Colonic mucosa (tissue), 4 donors: ENCODE measurements at regions not wholly inside any gene's neighbourhood (a gene's known extent, or its start where the extent isn't known, plus 50 kb on each side); places are given as distances from the start of the nearest gene placed in this dataset.

Experiments
- DNase-seq: peaks from one replicate; pipeline ENCODE4 v3.0.0-alpha.2; 2020
- H3K27ac ChIP-seq: fragments of 200-600 bp; one replicate; pipeline ENCODE4 v1.8.0; 2021
- H3K27me3 ChIP-seq: fragments of 200-600 bp; one replicate; pipeline ENCODE4 v1.8.0; 2021
- H3K36me3 ChIP-seq: fragments of 200-600 bp; one replicate; pipeline ENCODE4 v1.8.0; 2021
- H3K4me1 ChIP-seq: fragments of 200-600 bp; one replicate; pipeline ENCODE4 v1.8.0; 2021; ENCODE audit warnings: mild to moderate bottlenecking
- H3K4me3 ChIP-seq: fragments of 200-600 bp; one replicate; pipeline ENCODE4 v1.8.0; 2021
- H3K9ac ChIP-seq, 2 donors: one replicate each; pipeline ENCODE4 v1.7.0; 2013; ENCODE audit warnings: control low read depth in 2 of 2, low read depth in 2 of 2, low read length in 2 of 2
- H3K9me3 ChIP-seq: fragments of 200-600 bp; one replicate; pipeline ENCODE4 v1.8.0; 2021
- intact Hi-C: fragments of 100-400 bp; cut with DNase I; formaldehyde crosslinking; loops from one replicate; pipeline ENCODE4 v1.14.1; 2022
- TF ChIP-seq, protein P1 (sequence below): fragments of 200-600 bp; IDR thresholded peaks from one replicate; pipeline ENCODE4 v1.8.0; 2022; ENCODE audit warnings: antibody characterized with exemption, mild to moderate bottlenecking
- donor health status: healthy.
- donor health status: DM: no; HTN: no; CAD: no.
- donor health status: DM: no; HTN: no; CAD: no.

DNA sequence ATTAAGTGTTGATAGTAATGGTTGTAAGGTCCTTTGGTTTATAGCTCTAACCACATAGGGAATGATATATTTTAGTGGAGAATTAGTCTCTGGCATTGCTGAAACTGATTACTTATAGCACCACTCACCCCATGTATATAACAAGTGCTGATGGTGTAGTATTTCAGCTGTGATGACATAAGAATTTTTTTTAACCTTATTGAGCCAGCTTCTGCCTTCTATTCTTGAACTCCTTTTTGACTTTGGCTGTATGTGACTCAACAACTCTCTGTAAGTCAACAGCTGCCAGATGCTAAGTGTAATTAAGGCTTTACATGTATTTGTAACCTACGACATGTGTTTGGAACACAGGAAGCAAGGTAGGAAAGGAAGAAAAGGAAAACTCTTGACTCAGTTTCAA, 929.6 kb upstream of the WWC1 start:
- no peak overlapping the region for H3K4me3 ChIP-seq
- DNase-seq, result no peak
- H3K9ac ChIP-seq, result no peak overlapping the region
- no peaks in the 10 kb centered on the region for H3K36me3 ChIP-seq
- H3K4me1 ChIP-seq, result no peaks in the 10 kb centered on the region
- H3K27me3 ChIP-seq, result no peaks in the 10 kb centered on the region
- H3K9me3 ChIP-seq, result no peaks in the 10 kb centered on the region
- TF ChIP-seq, protein P1, sequence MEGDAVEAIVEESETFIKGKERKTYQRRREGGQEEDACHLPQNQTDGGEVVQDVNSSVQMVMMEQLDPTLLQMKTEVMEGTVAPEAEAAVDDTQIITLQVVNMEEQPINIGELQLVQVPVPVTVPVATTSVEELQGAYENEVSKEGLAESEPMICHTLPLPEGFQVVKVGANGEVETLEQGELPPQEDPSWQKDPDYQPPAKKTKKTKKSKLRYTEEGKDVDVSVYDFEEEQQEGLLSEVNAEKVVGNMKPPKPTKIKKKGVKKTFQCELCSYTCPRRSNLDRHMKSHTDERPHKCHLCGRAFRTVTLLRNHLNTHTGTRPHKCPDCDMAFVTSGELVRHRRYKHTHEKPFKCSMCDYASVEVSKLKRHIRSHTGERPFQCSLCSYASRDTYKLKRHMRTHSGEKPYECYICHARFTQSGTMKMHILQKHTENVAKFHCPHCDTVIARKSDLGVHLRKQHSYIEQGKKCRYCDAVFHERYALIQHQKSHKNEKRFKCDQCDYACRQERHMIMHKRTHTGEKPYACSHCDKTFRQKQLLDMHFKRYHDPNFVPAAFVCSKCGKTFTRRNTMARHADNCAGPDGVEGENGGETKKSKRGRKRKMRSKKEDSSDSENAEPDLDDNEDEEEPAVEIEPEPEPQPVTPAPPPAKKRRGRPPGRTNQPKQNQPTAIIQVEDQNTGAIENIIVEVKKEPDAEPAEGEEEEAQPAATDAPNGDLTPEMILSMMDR, result no peak
- intact Hi-C loops, result no loop called here
- no peak overlapping the region for H3K27ac ChIP-seq

GRCh38 chr5:167363065-167363464, 928.4 kb upstream of the WWC1 start:
- intact Hi-C loops, result no loop called here
- H3K9me3 ChIP-seq, result no peaks in the 10 kb centered on the region
- no peaks in the 10 kb centered on the region for H3K27me3 ChIP-seq
- H3K4me1 ChIP-seq, result no peaks in the 10 kb centered on the region
- H3K36me3 ChIP-seq, result no peaks in the 10 kb centered on the region
- no peak overlapping the region for H3K9ac ChIP-seq
- TF ChIP-seq, protein P1, result no peak
- H3K4me3 ChIP-seq, result no peak overlapping the region
- no peak for DNase-seq
- H3K27ac ChIP-seq, result no peak overlapping the region

DNA sequence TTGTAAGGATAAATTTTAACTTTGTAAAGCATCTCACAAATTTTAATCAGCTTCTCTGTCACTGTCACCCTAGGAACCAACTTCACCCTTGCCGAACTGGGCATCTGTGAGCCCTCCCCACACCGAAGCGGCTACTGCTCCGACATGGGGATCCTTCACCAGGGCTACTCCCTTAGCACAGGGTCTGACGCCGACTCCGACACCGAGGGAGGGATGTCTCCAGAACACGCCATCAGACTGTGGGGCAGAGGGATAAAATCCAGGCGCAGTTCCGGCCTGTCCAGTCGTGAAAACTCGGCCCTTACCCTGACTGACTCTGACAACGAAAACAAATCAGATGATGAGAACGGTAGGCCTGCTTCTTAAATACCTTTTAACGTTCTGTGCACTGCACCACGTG, 916.3 kb upstream of the WWC1 start:
- intact Hi-C loops, result no loop called here

DNA sequence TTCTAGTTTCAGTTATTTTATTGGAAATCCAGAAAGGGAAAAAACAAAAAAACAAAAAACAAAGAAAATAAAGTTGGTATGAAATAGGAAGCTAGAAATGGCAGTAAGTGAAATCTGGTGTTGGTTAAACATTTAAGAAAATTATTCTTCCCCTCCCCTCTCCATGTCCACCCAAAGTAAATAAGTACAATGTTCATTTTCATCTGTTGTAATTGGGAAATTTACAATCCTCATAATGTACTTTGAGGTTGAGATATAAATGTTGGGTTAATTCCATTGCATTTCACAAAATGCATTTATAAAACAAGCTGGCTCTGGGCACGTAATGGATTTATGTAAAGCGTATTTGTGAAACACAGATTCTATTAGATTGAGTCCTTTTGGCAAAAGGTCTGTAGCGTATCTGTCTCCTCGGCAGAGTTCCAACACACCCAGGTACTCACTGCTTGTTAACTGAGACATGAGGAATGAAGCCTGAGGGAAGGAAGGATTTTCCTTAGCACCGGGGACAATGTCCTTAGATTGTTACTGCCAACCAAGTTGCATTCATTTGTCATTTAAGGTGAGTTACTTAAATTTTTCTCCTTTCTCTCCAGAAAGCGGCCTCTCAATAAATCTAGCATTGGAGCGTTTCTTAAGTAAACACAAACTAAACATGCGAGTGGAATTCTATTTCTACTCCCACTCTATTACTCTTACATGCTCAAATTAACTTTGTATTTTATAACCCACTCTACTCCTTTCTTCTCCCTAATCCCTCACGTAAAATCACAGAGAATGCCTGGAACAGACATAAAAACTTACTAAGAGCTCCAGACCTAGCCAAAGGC, 912.3 kb upstream of the WWC1 start:
- peak; percentile 63 for DNase-seq
- Histone ChIP-seq H3K9ac (no peak overlapping the region), H3K27me3 (no peaks in the 10 kb centered on the region), H3K27ac (peak overlapping the region; percentile 19), H3K4me3 (no peak overlapping the region), H3K9me3 (no peaks in the 10 kb centered on the region), H3K4me1 (no peaks in the 10 kb centered on the region), H3K36me3 (no peaks in the 10 kb centered on the region)
- intact Hi-C loops, result no loop called here
- TF ChIP-seq, protein P1, result no peak

More for the DNA sequence above, 916.3 kb upstream of the WWC1 start:
- Histone ChIP-seq H3K9me3 (no peaks in the 10 kb centered on the region), H3K27me3 (no peaks in the 10 kb centered on the region), H3K27ac (no peak overlapping the region), H3K36me3 (no peaks in the 10 kb centered on the region), H3K4me1 (no peaks in the 10 kb centered on the region), H3K4me3 (no peak overlapping the region), H3K9ac (no peak overlapping the region)
- TF ChIP-seq, protein P1, result no peak
- DNase-seq, result no peak

- no peak overlapping the region for H3K27ac ChIP-seq
- H3K36me3 ChIP-seq, result no peaks in the 10 kb centered on the region
- H3K9me3 ChIP-seq, result no peaks in the 10 kb centered on the region
- H3K4me1 ChIP-seq, result no peaks in the 10 kb centered on the region
- H3K4me3 ChIP-seq, result no peak overlapping the region
- no peak for DNase-seq
- no peak overlapping the region for H3K9ac ChIP-seq
- intact Hi-C loops, result no loop called here
- TF ChIP-seq, protein P1, result no peak
- no peaks in the 10 kb centered on the region for H3K27me3 ChIP-seq
These were observed 910.0 kb upstream of the WWC1 start for GRCh38 chr5:167381457-167381856.
